ENCODE measurements at regions not wholly inside any gene's neighbourhood (a gene's known extent, or its start where the extent isn't known, plus 50 kb on each side); places are given as distances from the start of the nearest gene placed in this dataset.

DNA sequence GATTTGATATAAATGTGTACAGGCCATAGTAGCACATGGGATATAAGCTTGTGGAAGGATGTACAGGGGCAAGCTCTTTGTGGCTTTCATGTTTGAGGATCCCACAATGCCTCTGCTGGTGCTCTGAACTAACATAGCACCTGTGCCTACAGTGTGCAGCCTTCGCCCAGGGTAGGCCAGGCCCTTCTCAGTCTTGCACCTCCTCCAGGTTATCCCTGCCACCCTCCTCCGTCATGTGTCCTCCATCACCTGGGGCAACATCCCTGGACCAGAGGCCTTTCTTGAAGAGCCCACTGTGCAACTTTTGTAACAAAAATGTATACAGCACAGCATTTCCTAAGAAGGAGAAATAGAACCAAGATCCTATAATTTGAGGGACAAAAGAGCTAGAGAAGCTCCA, 306.8 kb downstream of the IRS2 start:
- Mint-ChIP-seq H3K27ac (peak overlapping the region in 1 of 7 donors; percentile 33), H3K9me3 (peaks cover 0 to 13% (median 3%) of the 10 kb centered on the region in 7 donors), H3K4me3 (no peak overlapping the region), H3K36me3 (no peaks in the 10 kb centered on the region), H3K4me1 (peaks cover 12% of the 10 kb centered on the region), H3K27me3 (ENCODE audit: low read depth in 3 of 3) (peaks cover 1 to 4% (median 2%) of the 10 kb centered on the region in 3 donors)
- no peaks in the 10 kb centered on the region for H3K9me3 ChIP-seq (replicated peaks in 1 of 2; ENCODE audit: control insufficient read depth in 1 of 2, insufficient read depth in 1 of 2, low read length in 2 of 2)
- H3K9ac ChIP-seq (ENCODE audit: insufficient read depth, low read length, poor library complexity, severe bottlenecking) = no peak overlapping the region
- H3K4me3 ChIP-seq (replicated peaks in 1 of 3; ENCODE audit: low read depth in 2 of 3, low read length in 3 of 3) = no peak overlapping the region
- H2AFZ ChIP-seq (ENCODE audit: insufficient read depth, low read depth, low read length, poor library complexity, severe bottlenecking) = no peak overlapping the region
- H3K36me3 ChIP-seq (replicated peaks in 1 of 2; ENCODE audit: control insufficient read depth in 1 of 2, insufficient read depth in 2 of 2, low read length in 2 of 2) = no peaks in the 10 kb centered on the region
- H3K27me3 ChIP-seq (ENCODE audit: control insufficient read depth in 2 of 2, insufficient read depth in 2 of 2, low read length in 2 of 2) = no peaks in the 10 kb centered on the region
- no peak for DNase-seq
- intact Hi-C loops (cut with micrococcal nuclease) = no loop called here
- 95% methylated on average over 2 of the region's 2 CpGs for WGBS (ENCODE audit: insufficient coverage)
- no peak overlapping the region for H3K4me2 ChIP-seq (replicated peaks; ENCODE audit: extremely low read depth, low read length, poor library complexity, severe bottlenecking)
- TF ChIP-seq, protein P1, sequence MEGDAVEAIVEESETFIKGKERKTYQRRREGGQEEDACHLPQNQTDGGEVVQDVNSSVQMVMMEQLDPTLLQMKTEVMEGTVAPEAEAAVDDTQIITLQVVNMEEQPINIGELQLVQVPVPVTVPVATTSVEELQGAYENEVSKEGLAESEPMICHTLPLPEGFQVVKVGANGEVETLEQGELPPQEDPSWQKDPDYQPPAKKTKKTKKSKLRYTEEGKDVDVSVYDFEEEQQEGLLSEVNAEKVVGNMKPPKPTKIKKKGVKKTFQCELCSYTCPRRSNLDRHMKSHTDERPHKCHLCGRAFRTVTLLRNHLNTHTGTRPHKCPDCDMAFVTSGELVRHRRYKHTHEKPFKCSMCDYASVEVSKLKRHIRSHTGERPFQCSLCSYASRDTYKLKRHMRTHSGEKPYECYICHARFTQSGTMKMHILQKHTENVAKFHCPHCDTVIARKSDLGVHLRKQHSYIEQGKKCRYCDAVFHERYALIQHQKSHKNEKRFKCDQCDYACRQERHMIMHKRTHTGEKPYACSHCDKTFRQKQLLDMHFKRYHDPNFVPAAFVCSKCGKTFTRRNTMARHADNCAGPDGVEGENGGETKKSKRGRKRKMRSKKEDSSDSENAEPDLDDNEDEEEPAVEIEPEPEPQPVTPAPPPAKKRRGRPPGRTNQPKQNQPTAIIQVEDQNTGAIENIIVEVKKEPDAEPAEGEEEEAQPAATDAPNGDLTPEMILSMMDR (IDR thresholded peaks at IDR 0.05) = no peak
- H3K27ac ChIP-seq (ENCODE audit: low read depth in 1 of 2, low read length in 2 of 2) = no peak overlapping the region
- no peaks in the 10 kb centered on the region for H3K79me2 ChIP-seq (ENCODE audit: insufficient read depth, low read length)
- H3K4me1 ChIP-seq (ENCODE audit: control insufficient read depth in 1 of 2, insufficient read depth in 2 of 2, low read length in 2 of 2) = peaks cover 0 to 7% of the 10 kb centered on the region in 2 donors
- no peaks in the 10 kb centered on the region for H4K20me1 ChIP-seq (ENCODE audit: insufficient read depth, low read length)

DNA sequence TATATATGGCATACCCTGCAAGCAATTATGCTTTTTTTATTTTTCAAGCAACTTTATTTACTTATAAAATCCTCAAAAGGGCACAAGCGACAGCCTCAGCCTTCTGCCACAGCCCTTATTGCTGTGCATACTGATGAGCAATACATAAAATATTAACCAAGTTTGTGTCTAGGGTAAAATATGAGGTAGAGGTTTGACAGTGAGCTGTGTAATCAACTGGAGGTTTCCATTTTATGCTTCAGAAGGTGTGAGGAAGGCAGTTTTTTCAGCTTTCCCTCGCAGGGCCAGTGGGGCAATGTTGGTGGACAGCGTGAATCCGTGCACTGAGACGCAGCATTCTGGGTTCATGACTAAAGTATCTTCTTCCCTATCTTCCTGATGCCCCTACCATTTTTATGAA, 310.4 kb downstream of the IRS2 start:
- H3K4me3 ChIP-seq (replicated peaks in 1 of 3; ENCODE audit: low read depth in 2 of 3, low read length in 3 of 3) = no peak overlapping the region
- no peaks in the 10 kb centered on the region for H4K20me1 ChIP-seq (ENCODE audit: insufficient read depth, low read length)
- no peaks in the 10 kb centered on the region for H3K79me2 ChIP-seq (ENCODE audit: insufficient read depth, low read length)
- Mint-ChIP-seq H3K4me3 (no peak overlapping the region), H3K36me3 (no peaks in the 10 kb centered on the region), H3K27me3 (ENCODE audit: low read depth in 3 of 3) (peaks cover 2 to 6% (median 4%) of the 10 kb centered on the region in 3 donors), H3K27ac (no peak overlapping the region), H3K9me3 (peaks cover 0 to 4% (median 2%) of the 10 kb centered on the region in 7 donors), H3K4me1 (peaks cover 6% of the 10 kb centered on the region)
- no peak overlapping the region for H2AFZ ChIP-seq (ENCODE audit: insufficient read depth, low read depth, low read length, poor library complexity, severe bottlenecking)
- H3K9me3 ChIP-seq (replicated peaks in 1 of 2; ENCODE audit: control insufficient read depth in 1 of 2, insufficient read depth in 1 of 2, low read length in 2 of 2) = no peaks in the 10 kb centered on the region
- DNase-seq = no peak
- H3K9ac ChIP-seq (ENCODE audit: insufficient read depth, low read length, poor library complexity, severe bottlenecking) = no peak overlapping the region
- no peak overlapping the region for H3K4me2 ChIP-seq (replicated peaks; ENCODE audit: extremely low read depth, low read length, poor library complexity, severe bottlenecking)
- H3K4me1 ChIP-seq (ENCODE audit: control insufficient read depth in 1 of 2, insufficient read depth in 2 of 2, low read length in 2 of 2) = peaks cover 0 to 3% of the 10 kb centered on the region in 2 donors
- TF ChIP-seq, protein P1 (IDR thresholded peaks at IDR 0.05) = no peak
- WGBS (ENCODE audit: insufficient coverage) = no CpG with 5 or more reads among the region's 5 CpGs
- intact Hi-C loops (cut with micrococcal nuclease) = no loop called here
- H3K27ac ChIP-seq (ENCODE audit: low read depth in 1 of 2, low read length in 2 of 2) = no peak overlapping the region
- no peaks in the 10 kb centered on the region for H3K36me3 ChIP-seq (replicated peaks in 1 of 2; ENCODE audit: control insufficient read depth in 1 of 2, insufficient read depth in 2 of 2, low read length in 2 of 2)
- H3K27me3 ChIP-seq (ENCODE audit: control insufficient read depth in 2 of 2, insufficient read depth in 2 of 2, low read length in 2 of 2) = peaks cover 0 to 3% of the 10 kb centered on the region in 2 donors

Measured in CD14-positive monocyte (primary cell).